Stimulated activated CD8-positive, alpha-beta memory T cell treated with anti-CD3 and anti-CD28 coated beads, Interleukin-15, amount 100 ng/mL, for 4 hours (primary cell): ENCODE measurements at regions not wholly inside any gene's neighbourhood (a gene's known extent, or its start where the extent isn't known, plus 50 kb on each side); places are given as distances from the start of the nearest gene placed in this dataset.
"Not testable (repeated sequence)": the region's sequence is repeated elsewhere in the genome, so short reads cannot be mapped to it uniquely, and the experiment has no call there.

Experiments used
- DNase-seq, 2 donors: peaks; one replicate each; pipeline ENCODE4 v3.0.0-alpha.2; 2020; ENCODE audit warnings: low read depth in 2 of 2

DNA sequence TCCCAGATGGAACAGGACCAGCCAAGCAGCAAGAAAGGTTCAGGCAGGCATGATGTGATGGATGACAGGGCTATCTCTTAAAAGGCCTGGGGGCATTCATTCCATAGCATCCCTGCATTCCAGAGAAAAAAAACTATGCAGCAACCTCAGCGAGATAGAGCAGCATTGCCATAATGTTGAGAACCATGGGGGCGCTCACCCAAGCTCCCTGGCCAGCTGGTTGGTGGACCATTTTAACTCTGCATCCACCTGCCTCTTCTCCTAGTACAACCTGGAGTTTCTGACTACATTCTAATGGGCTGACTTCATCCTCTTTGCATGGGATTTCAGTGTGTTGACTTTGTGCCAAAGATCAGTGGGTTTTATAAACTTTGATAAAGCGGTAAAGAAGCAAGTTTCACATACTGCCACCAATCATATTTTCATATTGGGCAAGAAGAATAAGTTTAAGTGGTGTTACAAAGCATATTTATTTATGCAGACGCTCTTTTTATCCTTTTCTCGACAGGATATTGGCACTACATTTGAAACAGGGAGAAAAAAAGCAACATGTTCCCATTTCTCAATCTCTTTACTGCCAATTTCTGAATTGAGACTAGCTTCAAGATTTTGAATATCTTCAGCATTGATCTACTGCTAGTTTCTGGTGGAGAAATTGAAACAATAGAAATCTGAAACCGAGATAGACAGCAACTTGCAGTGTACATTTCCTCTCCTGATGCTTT is 378.3 kb upstream of the WWC1 start:
- no peak for DNase-seq

- DNase-seq = no peak
Measured at GRCh38 chr5:167915237-167915636, 376.2 kb upstream of the WWC1 start.

DNA sequence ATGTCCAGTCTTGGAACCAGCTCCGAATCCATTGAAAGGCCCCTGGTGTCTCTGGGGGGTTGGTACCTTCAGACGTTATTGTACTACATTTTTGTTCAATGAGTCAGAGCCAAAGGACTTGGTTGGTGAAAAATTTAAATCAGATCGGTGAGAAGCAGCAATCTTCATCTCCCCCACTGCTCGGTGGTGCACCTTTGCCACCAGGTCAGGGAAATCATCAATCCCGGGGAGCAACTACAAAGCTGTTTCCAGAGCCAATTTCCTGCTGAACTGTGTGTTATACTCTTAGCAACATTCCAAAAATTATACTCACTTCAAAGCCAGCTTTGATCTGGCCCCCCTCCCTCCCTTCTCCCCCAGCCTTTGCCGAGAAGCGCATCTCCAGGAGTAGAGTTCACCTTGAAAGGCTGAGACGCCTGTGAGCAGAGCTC is 375.2 kb upstream of the WWC1 start:
- DNase-seq = no peak

- DNase-seq = no peak
Measured at GRCh38 chr5:167916706-167917105, 374.7 kb upstream of the WWC1 start.

DNA sequence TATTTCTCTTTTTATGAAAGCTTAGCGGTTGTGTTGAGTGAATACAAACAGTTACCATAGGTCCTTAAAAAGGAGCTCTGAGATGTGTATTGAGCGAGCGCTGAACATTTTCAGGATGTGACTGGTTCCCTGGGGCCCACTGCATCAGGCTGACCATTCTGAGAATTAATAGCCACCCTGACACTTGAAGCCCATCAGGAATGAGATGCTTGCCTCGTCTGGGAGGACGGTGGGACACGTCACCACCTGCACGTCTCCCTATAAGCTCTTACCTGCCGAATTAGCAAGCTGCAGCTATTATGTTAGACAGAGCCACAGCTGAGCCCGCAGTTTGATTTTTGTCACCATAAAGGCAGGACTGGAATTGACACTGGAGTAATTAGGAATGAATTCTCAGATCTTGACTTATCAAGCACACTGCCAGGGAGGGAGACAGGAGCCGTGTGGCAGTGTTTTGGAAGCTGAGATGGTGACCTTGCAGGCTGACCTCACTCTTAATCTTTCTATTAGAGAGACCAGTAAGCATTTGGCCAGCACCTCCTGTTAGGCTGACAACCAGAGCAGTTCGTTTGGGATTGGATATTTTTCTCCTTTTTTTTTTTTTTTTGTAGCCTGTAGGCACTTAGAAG is 373.1 kb upstream of the WWC1 start:
- DNase-seq = no peak

DNA sequence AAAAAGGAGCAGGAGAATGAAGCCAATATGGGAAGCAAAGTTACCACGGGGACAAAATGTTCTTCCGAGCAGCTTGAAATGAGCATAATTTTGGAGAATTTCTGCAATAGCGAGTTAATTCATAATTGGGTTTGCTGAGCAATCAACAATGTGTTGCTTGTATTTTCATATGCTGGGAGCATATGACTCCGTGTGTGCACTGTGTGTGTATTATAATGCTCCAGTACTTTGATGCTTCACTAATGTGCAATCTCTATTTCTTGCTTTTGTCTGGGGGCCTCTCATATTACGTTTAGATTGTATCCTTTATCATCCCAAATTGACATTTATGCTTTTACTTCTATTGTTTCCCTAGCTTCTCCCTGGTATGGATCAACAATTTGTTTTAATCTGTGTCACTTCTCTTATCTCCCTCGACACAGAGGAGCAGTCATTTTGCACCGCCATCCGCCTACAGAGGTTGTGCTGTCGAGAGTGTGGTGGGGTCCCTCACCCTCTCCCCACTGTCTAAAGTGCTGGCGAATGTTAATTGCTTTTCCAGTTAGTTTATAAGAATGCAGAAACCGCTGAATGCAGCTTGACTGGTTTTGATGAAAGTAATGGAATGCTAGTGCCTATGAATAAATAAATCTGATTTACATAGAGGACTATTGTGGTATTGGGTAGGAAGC is 372.5 kb upstream of the WWC1 start:
- DNase-seq = no peak

DNA sequence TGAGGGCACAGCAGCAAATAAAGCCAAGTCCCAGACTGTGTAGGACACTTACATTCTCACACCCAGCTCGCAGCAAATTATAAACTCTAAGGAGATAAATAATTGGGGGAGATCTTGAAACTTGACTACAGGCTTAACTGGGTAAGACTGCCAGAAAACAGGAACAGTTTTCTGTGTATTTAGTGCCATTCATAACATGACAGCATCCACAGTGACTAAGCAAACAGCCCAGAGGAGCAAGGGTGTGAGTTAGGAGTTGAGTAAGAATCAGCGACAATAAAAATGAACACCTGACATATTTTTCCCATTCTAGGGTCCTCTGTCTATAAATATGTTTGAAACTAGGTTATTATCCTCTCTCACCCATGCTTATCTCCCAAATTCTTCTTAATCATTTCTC is 370.9 kb upstream of the WWC1 start:
- DNase-seq = no peak

DNA sequence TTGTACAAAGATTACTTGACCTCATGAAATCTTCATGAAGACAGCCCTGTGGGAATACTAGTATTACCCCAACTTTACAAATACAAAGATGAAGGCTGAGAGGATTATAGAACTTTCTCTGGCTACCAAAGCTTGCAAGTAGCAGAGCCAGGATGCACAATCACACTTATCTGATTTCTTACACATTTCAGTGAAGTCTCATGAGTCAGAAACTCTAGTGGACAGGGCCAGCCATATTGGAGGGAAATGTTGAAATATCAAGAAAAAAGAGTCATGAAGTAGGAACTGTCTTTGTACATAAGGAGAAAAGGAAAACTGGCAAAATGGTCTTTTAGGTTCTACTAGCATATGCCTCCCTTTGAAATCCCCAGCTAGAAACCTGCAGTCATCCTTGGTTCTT is 369.6 kb upstream of the WWC1 start:
- no peak for DNase-seq

DNA sequence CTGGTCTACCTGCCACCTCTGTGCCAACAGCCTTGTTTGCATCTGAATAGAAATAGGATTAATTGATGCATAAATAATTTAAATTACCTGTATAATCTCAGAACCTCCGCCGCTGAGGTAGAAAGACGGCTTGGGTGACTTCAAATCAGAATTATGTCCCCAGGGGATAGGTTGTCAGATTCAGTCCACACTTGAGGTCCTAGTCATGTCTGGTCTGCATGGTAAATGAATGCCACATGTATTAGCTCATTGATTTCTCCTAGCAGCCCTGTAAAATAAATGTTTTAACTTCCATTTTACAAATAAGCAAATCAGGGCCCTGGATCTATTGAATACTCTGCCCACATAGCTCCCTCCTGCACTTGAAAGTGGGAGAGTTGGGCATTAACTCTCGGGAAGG is 368.0 kb upstream of the WWC1 start:
- DNase-seq = no peak

GRCh38 chr5:167929841-167930240 is 361.6 kb upstream of the WWC1 start:
- DNase-seq = no peak

- DNase-seq = no peak
Measured at GRCh38 chr5:167934551-167934971, 356.9 kb upstream of the WWC1 start.

GRCh38 chr5:167936022-167936421 is 355.4 kb upstream of the WWC1 start:
- DNase-seq = no peak

GRCh38 chr5:167936944-167937634 is 354.4 kb upstream of the WWC1 start:
- no peak for DNase-seq

- DNase-seq = no peak
Measured at GRCh38 chr5:167937635-167937998, 353.8 kb upstream of the WWC1 start.

GRCh38 chr5:167939686-167940085 is 351.8 kb upstream of the WWC1 start:
- DNase-seq = no peak

DNA sequence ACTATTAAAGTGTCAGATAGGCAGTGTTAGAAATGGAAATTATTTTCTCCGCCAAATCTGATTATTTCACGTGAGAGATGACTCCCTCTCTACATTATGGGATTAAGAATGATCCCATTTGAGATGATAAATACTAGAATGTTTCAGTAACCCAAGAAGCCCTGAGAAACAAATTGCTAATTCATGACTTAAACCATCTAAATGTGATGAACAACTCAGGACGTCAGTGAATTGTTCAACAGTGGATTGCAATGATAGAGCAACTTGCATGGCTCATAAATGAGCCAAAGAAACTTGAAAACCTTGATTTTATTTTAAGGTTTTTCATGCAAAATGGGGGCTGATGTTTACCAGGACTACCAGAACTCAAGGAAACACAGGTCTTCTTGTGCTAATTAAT is 350.5 kb upstream of the WWC1 start:
- no peak for DNase-seq

- not testable (repeated sequence) for DNase-seq
Measured at GRCh38 chr5:167941556-167941955, 349.9 kb upstream of the WWC1 start.

- no peak for DNase-seq
Measured at GRCh38 chr5:167943343-167943742, 348.1 kb upstream of the WWC1 start.

DNA sequence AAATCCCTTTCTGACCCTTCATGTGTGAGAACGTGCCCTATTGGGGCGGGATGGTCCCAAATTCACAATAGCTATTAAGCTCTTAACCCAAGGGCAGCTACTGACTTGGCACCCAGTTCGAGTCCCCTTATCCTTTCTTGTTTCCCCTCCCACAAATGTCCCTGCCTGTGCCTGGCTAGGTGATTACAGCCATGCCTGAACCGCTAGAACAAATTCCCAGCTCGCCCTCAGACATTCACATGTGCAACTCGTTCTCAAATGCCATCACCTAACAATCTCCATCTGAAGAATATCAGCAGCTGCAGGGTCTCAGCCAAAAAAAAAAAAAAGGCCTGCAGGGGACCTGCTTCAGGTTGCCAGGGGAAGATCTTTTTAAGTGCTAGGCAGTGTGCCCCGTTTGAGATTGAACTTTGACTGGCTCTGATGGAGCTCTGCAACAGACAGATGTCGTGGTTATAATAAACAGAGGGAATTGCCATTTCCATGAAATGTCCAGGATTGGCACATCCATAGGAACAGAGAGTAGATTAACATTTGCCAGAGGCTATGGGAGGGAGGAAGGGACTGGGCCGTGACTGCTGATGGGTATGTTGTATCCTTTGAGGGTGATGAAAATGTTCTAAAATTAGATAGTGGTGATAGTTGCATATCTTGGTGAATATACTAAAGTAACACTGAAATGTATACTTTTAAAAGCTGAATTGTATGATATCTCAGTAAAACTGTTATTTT is 347.2 kb upstream of the WWC1 start:
- no peak for DNase-seq

DNA sequence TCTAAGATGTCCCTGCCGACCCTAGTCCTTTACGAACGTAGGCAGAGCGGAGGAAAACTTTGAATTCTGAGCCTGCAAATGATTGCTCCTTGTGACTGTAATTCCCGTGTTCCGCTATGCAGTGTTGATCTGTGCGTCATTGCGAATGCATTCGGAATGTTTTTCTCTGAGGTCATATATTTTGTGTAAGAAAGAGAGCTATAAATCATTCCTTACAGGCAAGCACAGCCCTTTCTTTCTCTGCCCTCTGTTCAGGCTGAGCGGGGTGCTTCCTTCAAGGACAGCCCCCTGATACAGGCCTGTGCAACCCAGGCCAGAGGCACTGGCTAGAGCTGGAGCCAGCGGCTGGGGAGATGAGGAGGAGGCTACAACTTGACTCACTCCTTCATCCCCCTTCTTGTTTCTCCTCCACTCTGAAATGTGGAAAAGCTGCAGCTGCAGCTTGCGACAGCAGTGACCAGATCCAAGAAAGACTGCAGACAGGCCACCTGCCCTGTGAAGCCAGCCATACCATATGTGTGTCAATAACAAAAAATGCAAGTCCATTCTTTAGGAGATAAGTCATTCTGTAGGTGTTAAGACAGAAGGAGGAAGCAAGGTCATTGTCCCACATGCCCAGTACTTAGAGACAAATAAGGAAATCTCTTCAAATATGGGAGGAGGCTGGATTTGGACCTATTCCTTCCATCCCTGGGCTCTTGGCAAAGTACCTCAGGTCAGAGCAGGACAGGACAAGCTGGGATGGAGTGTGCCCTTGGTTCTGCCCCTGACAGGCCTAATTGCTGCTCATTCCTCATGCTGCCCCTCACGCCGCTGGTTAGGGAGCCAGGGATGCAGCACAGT is 345.7 kb upstream of the WWC1 start:
- DNase-seq = no peak

DNA sequence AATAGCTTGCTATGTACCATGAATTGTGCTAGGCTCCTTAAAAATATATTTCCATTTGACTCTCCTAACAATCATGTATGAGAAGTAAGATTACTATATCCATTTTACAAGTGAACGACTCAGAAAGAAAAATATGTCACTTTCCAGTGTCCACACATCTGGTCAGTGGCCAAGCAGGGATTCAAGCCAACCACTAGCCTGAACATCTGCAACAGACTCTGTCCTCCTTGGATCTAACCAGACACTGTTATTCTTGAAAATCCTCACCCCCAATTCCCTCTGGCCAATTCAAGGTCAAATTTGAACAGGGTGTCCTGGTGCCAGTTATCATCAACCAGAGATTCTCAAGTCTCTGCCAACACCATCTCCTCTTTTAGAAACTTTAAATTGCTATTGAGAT is 344.1 kb upstream of the WWC1 start:
- no peak for DNase-seq
